ENCODE measurements at regions not wholly inside any gene's neighbourhood (a gene's known extent, or its start where the extent isn't known, plus 50 kb on each side); places are given as distances from the start of the nearest gene placed in this dataset.
A peak's percentile ranks its signal among the peaks of the same experiment; 100 is the strongest.

GRCh38 chr2:6487765-6488164 lies 377.9 kb downstream of the CMPK2 start:
- DNase-seq = no peak

GRCh38 chr2:6492573-6492972 lies 373.1 kb downstream of the CMPK2 start:
- peak; percentile 40 for DNase-seq

GRCh38 chr2:6493266-6493665 lies 372.4 kb downstream of the CMPK2 start:
- no peak for DNase-seq

- no peak for DNase-seq
Measured at GRCh38 chr2:6493669-6494068, 372.0 kb downstream of the CMPK2 start.

GRCh38 chr2:6495466-6495865 lies 370.2 kb downstream of the CMPK2 start:
- no peak for DNase-seq

GRCh38 chr2:6496376-6496775 lies 369.3 kb downstream of the CMPK2 start:
- DNase-seq = no peak

- DNase-seq = peak; percentile 5
Measured at GRCh38 chr2:6497048-6497447, 368.7 kb downstream of the CMPK2 start.

GRCh38 chr2:6498841-6499240 lies 366.9 kb downstream of the CMPK2 start:
- DNase-seq = no peak

GRCh38 chr2:6499691-6500090 lies 366.0 kb downstream of the CMPK2 start:
- DNase-seq = no peak

GRCh38 chr2:6506361-6506794 lies 359.3 kb downstream of the CMPK2 start:
- peak; percentile 3 for DNase-seq

- DNase-seq = no peak
Measured at GRCh38 chr2:6506859-6507258, 358.8 kb downstream of the CMPK2 start.

- no peak for DNase-seq
Measured at GRCh38 chr2:6510532-6510931, 355.2 kb downstream of the CMPK2 start.

- DNase-seq = no peak
Measured at GRCh38 chr2:6512589-6512988, 353.1 kb downstream of the CMPK2 start.

- DNase-seq = no peak
Measured at GRCh38 chr2:6516674-6517073, 349.0 kb downstream of the CMPK2 start.

GRCh38 chr2:6518361-6518760 lies 347.3 kb downstream of the CMPK2 start:
- no peak for DNase-seq

- DNase-seq = no peak
Measured at GRCh38 chr2:6523476-6523875, 342.2 kb downstream of the CMPK2 start.

GRCh38 chr2:6524691-6525474 lies 340.8 kb downstream of the CMPK2 start:
- DNase-seq = peak; percentile 74

- DNase-seq = peak; percentile 29
Measured at GRCh38 chr2:6525475-6525964, 340.2 kb downstream of the CMPK2 start.

- DNase-seq = peak; percentile 78
Measured at GRCh38 chr2:6526093-6526824, 339.4 kb downstream of the CMPK2 start.

GRCh38 chr2:6531304-6531703 lies 334.4 kb downstream of the CMPK2 start:
- DNase-seq = no peak

- DNase-seq = no peak
Measured at GRCh38 chr2:6535572-6535971, 330.1 kb downstream of the CMPK2 start.

- no peak for DNase-seq
Measured at GRCh38 chr2:6538607-6539006, 327.1 kb downstream of the CMPK2 start.

GRCh38 chr2:6545336-6545735 lies 320.4 kb downstream of the CMPK2 start:
- DNase-seq = no peak

- no peak for DNase-seq
Measured at GRCh38 chr2:6545795-6546194, 319.9 kb downstream of the CMPK2 start.

Data from NCI-H69 (cell line).